Brain pericyte (primary cell): ENCODE measurements at regions not wholly inside any gene's neighbourhood (a gene's known extent, or its start where the extent isn't known, plus 50 kb on each side); places are given as distances from the start of the nearest gene placed in this dataset.
"Not testable (repeated sequence)": the region's sequence is repeated elsewhere in the genome, so short reads cannot be mapped to it uniquely, and the experiment has no call there.

Experiments used
- DNase-seq: peaks from one replicate; pipeline ENCODE4 v3.0.0-alpha.2; 2012; ENCODE audit warnings: low read depth, low spot score

DNA sequence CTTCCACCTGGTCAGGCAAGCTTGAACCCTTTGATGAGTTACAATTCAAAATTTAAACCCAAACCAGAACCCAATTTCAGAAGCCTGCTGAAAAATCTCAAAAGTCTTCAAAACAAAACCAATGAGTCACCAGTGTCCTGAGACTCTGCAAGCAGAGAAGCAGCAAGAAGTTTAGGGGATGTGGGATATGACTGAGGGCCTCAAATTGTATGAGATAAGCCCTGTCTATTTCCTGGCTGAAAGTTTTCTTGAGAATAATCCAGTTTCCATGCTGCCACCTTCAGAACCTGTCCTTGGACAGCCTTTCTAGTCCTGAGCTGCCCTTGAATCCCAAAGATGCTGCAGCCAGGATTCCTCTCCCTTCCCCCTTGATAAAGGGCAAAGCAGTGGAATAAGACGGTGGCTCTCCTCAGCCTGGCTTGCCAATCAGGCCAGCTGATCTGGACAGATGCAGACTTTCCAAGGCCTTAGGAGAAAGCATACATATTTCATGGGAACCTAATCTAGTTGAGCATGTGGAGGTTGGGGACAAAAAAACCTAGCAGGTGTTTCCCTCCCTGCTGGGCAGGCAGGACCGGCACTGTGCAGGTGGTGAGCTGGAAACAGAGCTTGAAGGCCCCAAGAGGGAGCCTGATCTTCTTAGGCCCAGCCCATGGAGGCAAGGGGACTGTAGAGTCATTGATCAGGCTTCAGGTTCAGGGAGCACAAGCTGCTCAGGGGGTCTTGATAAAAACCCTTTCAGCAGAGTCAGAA lies 278.0 kb upstream of the MGAT5 start:
- DNase-seq = no peak

DNA sequence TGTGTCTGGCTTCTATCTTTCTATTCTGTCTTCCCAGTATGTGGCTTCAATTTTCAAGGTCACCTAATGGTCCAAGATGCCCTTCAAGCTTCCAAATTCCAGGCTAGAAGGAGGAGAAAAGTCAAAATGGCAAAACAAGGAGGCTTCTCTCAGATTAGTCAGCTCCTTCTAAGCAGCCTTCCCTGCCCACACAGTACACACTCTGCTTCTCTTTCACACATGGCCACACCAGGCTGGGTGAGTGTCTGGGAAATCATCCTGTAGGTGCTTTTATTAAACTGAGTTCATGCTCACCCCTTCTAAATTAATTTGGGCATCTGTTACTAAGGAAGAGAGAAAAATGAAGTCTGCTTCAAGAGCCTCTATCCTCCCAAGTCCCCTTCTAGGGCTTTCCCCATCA lies 277.2 kb upstream of the MGAT5 start:
- no peak for DNase-seq

DNA sequence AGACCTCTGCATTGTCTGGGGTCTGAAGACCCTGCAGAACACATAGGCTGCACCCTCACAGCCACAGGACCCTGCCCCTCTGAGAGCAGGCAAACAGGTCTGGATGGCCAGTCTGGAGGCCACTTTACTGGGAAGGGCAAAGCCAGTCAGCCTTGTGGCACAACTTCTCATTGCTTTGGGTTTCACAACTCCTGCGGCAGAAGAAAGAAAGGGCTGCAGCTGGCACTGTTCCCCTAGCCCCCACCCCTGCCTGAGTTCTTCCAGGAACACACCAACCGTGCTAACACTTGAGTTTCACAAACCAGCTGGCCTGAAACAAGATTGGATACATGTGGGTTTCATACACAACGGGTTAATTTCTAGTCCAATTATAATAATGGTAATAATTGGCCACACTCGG lies 276.5 kb upstream of the MGAT5 start:
- no peak for DNase-seq

DNA sequence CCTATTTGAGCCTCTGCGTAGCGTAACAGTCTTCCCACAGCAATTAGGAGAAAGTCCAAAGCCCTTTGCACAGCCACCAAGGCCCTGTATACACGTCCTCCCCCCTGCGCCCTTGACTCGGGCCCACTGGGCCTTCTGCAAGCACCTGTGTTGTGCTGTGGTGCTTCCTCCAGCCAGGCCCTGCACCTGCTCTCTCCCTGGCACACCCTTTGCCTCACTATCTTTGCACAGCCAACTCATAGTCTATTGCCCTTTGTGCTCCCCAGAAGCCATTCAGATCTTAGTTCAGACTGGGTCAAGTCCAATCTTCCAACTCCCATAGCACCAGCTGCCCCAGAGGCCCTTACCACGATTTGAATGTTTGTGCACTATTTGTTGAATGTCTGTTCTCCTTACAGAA lies 271.6 kb upstream of the MGAT5 start:
- DNase-seq = no peak

- DNase-seq = no peak
These were observed 268.3 kb upstream of the MGAT5 start for GRCh38 chr2:133985563-133985962.

DNA sequence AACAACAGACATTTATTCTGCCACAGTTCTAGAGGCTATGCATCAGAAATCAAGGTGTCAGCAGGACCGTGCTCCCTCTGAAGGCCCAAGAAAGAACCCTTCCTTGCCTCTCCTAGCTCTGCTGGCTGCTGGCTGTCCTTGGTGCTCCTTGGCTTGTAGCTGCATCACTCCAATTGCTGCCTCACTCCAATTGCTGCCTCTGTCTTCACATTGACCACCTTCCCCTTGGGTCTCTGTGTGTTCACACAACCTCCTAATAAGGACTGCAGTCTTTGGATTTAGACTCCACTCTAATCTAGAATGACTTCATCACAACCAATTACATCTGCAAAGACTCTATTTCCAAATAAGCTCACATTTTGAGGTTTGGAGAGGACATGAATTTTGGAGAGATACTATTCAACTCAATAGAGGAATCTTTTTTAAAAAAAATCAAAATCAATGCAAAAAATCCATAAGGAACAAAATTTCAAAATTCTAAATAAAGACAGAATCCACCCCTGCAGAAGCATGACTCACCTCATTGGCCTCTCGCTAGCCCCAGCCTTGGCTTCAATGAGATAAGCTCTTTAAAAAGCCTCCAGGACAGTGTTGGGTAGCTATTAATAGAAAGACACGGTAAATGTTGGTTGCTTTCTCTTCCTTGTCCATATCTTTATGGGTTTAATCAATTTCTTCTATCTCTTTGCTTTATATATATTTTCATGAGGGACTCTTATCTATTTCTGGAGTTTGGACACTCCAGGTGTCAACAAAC lies 267.6 kb upstream of the MGAT5 start:
- no peak for DNase-seq

DNA sequence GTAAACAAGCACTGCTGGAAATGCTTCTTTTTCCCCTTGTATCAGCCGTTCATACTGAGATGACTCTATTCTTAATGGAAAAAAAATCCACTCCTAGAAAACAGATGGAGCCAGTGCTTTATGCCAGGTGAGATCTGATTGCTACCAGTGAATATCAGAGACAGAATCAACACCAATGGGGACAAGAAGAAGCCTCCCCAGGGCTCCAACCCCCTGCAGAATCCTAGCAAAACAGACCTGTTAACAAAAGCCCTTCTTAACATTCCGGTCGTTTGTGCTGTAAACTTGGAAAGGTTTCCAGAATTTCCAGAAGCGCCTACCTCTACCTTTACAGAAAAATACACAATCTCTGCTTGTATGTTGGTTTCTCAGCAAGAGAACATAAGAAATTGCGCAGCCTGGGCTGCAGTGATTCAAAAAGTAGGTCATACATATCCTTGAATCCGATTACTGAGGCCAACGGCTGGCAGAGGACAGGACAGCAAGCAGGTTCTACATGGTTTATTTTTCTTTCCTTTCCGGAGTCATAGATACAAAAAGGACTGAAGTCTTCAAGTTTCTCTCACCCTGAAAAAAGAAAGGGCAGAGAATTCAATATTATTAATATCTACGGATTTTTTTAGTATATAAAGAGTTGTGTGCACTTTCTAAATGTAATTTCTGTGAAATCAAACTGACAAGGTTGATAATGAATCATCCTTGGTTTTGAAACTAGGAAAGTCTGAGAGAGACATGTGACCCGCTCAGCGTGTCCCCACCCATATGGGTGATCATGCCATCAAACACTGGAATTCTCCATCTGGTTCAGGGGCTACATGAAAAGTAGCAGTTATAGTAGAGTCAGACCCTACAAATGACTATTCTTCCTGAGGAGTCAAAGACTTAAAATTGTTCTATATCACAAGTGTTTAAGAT lies 266.7 kb upstream of the MGAT5 start:
- no peak for DNase-seq

GRCh38 chr2:133988316-133988891 lies 265.5 kb upstream of the MGAT5 start:
- DNase-seq = no peak

DNA sequence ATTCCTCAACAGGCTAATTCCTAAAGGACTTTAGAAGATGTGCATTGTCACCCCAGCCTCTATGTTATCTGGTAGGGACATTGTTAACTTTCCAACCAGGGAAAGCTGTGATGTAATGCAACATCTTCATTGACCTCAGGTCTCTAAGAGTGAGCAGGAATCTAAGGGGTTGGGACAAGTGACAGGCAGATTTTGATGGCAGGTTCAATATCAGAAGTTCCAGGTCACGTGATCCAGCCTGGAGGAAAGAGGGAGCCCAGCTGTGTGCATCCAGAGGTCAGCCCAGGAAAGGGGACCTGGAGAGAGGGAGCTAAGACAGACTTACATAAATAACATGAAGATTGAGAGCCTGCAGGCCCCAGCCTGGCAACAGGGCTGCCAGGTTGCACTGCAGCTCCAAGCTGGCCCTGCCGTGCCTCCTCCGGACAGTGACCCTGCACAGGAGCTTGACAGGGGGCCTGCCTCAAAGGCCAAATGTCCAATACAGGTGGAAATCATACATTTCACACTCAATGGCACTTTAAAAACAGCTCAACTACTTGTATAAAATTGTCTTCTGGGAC lies 262.2 kb upstream of the MGAT5 start:
- DNase-seq = no peak

DNA sequence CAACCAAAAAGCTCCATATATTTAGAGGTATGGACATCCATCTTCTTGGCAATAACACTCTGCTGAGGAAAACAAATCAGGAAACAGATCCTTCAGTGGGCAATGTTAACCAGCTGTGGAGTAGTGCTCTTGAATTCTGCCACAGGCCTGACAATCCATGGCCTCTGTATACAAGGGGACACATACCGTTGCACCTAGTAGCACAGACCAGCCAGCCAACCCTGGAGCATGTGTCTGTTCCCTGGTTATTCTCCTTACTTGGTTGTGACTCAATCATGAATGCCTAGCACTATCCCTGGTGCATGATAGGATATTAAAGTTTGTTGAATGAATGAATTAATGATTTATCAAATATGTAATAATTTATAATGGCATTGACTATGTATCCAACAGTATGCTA lies 261.4 kb upstream of the MGAT5 start:
- no peak for DNase-seq

- DNase-seq = no peak
These were observed 260.7 kb upstream of the MGAT5 start for GRCh38 chr2:133993160-133993559.

- not testable (repeated sequence) for DNase-seq
These were observed 255.1 kb upstream of the MGAT5 start for GRCh38 chr2:133998726-133999125.

GRCh38 chr2:134002391-134002790 lies 251.5 kb upstream of the MGAT5 start:
- DNase-seq = no peak

- no peak for DNase-seq
These were observed 251.0 kb upstream of the MGAT5 start for GRCh38 chr2:134002921-134003320.

DNA sequence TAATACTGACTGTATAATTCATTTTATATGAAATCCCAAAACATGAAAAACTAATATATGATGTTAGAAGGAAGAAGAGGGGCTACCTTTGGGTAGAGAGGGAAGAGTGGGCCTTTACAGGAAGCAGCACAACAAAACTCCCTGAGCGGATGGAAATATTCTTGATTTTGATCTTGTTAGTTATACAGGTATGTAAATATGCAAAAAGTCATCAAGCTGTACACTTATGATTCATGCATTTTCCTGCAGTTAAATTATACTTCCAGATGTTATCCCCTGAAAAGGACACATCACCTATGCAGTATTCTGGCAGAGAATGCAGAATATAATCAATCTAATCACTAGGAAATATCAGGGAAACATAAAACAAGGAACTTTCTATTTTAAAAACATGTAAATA lies 249.4 kb upstream of the MGAT5 start:
- DNase-seq = no peak

- DNase-seq = no peak
These were observed 245.0 kb upstream of the MGAT5 start for GRCh38 chr2:134008837-134009236.

DNA sequence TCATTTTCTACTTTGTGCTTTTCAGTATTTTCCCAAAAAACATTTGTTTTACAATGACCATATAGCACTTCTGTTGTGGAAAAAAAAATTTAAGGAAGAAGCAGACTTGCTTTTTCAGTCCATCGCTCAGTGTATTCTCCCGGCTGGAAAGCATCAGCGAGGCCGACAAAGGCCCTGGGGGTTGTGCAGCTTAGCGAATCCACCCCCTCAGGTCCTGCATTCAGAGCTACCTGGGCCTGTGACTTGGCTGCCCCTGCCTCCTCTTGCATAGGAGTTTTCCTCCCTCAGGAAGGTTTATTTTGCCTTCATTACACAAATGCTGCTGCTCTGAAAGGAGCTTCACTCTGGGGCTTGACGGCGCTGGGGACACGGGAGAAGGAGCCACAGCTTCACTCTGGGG lies 244.4 kb upstream of the MGAT5 start:
- DNase-seq = no peak

GRCh38 chr2:134009906-134010305 lies 244.0 kb upstream of the MGAT5 start:
- not testable (repeated sequence) for DNase-seq

DNA sequence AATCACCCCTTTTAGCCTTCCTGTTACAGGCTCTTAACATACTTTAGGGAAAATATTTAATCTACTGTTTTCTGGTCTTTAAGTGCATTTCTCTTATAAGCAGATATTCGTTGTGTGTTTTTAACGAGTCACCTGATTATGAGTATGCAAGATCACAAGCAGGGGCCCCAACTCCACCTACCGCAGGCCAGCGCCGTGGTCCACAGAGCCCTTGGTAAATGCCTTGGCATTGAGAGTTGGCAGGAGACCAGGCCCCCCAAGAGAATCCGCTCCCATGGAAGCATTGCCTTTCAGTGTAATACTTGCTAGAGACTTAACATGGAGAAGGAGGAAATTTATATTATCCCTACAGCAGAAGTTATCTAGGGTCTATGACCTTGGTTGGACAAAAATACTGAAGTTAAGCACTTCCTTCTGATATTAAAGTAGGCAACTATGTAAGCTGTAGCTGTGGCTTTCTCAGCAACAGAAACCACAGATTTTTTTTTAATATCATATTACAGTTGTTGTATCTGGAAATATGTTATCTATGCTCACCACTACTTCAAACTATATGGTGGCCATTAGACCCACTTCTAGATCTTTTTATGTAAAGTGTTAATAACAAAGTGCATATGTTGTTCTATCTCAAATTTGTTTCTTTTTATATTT lies 241.8 kb upstream of the MGAT5 start:
- no peak for DNase-seq

GRCh38 chr2:134014196-134014960 lies 239.5 kb upstream of the MGAT5 start:
- DNase-seq = no peak
